GM12878 (cell line): ENCODE measurements at regions not wholly inside any gene's neighbourhood (a gene's known extent, or its start where the extent isn't known, plus 50 kb on each side); places are given as distances from the start of the nearest gene placed in this dataset.

ENCODE experiments used
- ATAC-seq: fragments of 200-7000 bp; cut with Tn5 transposase; 3 replicates; pipeline ENCODE4 v1.9.1; 2020; ENCODE audit warnings: mild to moderate bottlenecking, moderate library complexity
- BruUV-seq: library from RNA; stranded (reverse); fragments of 400-500 nt; replicated peaks from 2 replicates; lab custom pipeline; 2021; lab: Mats Ljungman, UMichigan
- CTCF ChIA-PET: fragments of 300-600 bp; sonication (Branson Sonifier 250); formaldehyde crosslinking; extraction: SDS; loops from one replicate; lab custom pipeline; 2021; ENCODE audit warnings: inconsistent platforms; lab: Yijun Ruan, JAX
- POLR2A ChIA-PET: fragments of 350-600 bp; formaldehyde crosslinking; extraction: SDS; loops from one replicate; lab custom pipeline; 2021; ENCODE audit warnings: inconsistent platforms; lab: Charles Lee
- RAD21 ChIA-PET: fragments of 300-600 bp; sonication (Branson Sonifier 250); formaldehyde crosslinking; loops from one replicate; lab custom pipeline; 2023; ENCODE audit warnings: antibody characterized with exemption; ENCODE audit not compliant: unreplicated experiment; lab: Charles Lee
- SMC1A ChIA-PET: fragments of 300-600 bp; sonication (Branson Sonifier 250); formaldehyde crosslinking; loops from one replicate; lab custom pipeline; 2023; ENCODE audit not compliant: unreplicated experiment, uncharacterized antibody; lab: Charles Lee
- DNase-seq: peaks from one replicate; pipeline ENCODE4 v3.0.0-alpha.2; 2011; ENCODE audit warnings: low read depth, low spot score
- FAIRE-seq: peaks from 3 replicates; lab custom pipeline; 2011; peaks lifted over from hg19 to GRCh38; lab: Jason Lieb, UNC
- H2AFZ ChIP-seq: 2 replicates; pipeline ENCODE4 v1.6.0; 2011; ENCODE audit warnings: low read depth, low read length, control low read depth; ENCODE audit not compliant: control insufficient read depth
- H3K27ac ChIP-seq: 2 replicates; pipeline ENCODE4 v1.5.1; 2011; ENCODE audit warnings: control low read depth; ENCODE audit not compliant: control insufficient read depth, insufficient read depth
- H3K27me3 ChIP-seq, 2 experiments: replicated peaks in 1 of 2; 2 replicates each; pipeline versions ENCODE4 v1.6.0 to v1.6.1; 2011; ENCODE audit warnings: low read length in 1 of 2; ENCODE audit not compliant: control insufficient read depth in 2 of 2, insufficient read depth in 2 of 2
- H3K36me3 ChIP-seq, 2 experiments: 2 replicates each; pipeline ENCODE4 v1.5.1; 2011; ENCODE audit warnings: low read length in 1 of 2; ENCODE audit not compliant: control insufficient read depth in 2 of 2, insufficient read depth in 2 of 2
- H3K4me1 ChIP-seq: 2 replicates; pipeline ENCODE4 v1.6.1; 2011; ENCODE audit warnings: mild to moderate bottlenecking, low read length, moderate library complexity, mixed read lengths; ENCODE audit not compliant: control insufficient read depth, insufficient read depth
- H3K4me2 ChIP-seq: 2 replicates; pipeline ENCODE4 v1.6.0; 2011; ENCODE audit warnings: control low read depth; ENCODE audit not compliant: control insufficient read depth, insufficient read depth
- H3K4me3 ChIP-seq: fragments of 200-600 bp; sonication (generic); 2 replicates; pipeline ENCODE4 v1.5.1; 2016
- H3K79me2 ChIP-seq: 2 replicates; pipeline ENCODE4 v1.6.0; 2011; ENCODE audit warnings: low read length; ENCODE audit not compliant: control insufficient read depth, insufficient read depth
- H3K9ac ChIP-seq: 2 replicates; pipeline ENCODE4 v1.8.0; 2011; ENCODE audit warnings: low read length, control low read depth, mixed read lengths; ENCODE audit not compliant: control insufficient read depth, insufficient read depth
- H3K9me3 ChIP-seq: replicated peaks from 3 replicates; pipeline ENCODE4 v1.5.1; 2011; ENCODE audit warnings: mild to moderate bottlenecking, low read length; ENCODE audit not compliant: control insufficient read depth, insufficient read depth
- H4K20me1 ChIP-seq: 2 replicates; pipeline ENCODE4 v1.6.0; 2011; ENCODE audit not compliant: control insufficient read depth, insufficient read depth
- CHD4 ChIP-seq: fragments of 200-600 bp; sonication (generic); IDR thresholded peaks from 2 replicates; pipeline ENCODE4 v1.6.1; 2016; ENCODE audit warnings: mild to moderate bottlenecking
- NR2C1 ChIP-seq: fragments of 450-650 bp; IDR thresholded peaks from 2 replicates; pipeline ENCODE4 v1.6.1; 2017; ENCODE audit warnings: antibody characterized with exemption, mild to moderate bottlenecking, moderate library complexity
- PML ChIP-seq: IDR thresholded peaks from 2 replicates; pipeline ENCODE4 v1.6.1; 2012; ENCODE audit warnings: low read length, inconsistent platforms
- RAD21 ChIP-seq: IDR thresholded peaks from 2 replicates; pipeline ENCODE4 v1.6.1; 2011; ENCODE audit warnings: mild to moderate bottlenecking, low read depth, low read length, moderate library complexity; ENCODE audit not compliant: insufficient read depth
- SREBF1 ChIP-seq: IDR thresholded peaks from 2 replicates; pipeline ENCODE4 v1.6.1; 2012; ENCODE audit warnings: mild to moderate bottlenecking, low read length
- ZNF384 ChIP-seq: IDR thresholded peaks from 2 replicates; pipeline ENCODE4 v1.6.1; 2012; ENCODE audit warnings: low read depth, mild to moderate bottlenecking, low read length, improper control_type of control experiment, borderline replicate concordance
- WGBS: methylation state at CpG from one replicate; pipeline ENCODE4 v1.1.6; 2016; ENCODE audit warnings: low lambda C conversion rate; ENCODE audit not compliant: insufficient replicate concordance, insufficient coverage; ENCODE audit errors: missing lambda C conversion rate; 5-methylcytosine and 5-hydroxymethylcytosine counted together
- in situ Hi-C: fragments of 300-500 bp; cut with MboI; formaldehyde crosslinking; loops from 9 replicates; pipeline ENCODE4 v1.14.3; 2018; ENCODE audit warnings: mixed read lengths
- intact Hi-C: fragments of 100-400 bp; cut with micrococcal nuclease; formaldehyde crosslinking; loops from one replicate; pipeline ENCODE4 v1.14.2; 2022; ENCODE audit not compliant: unreplicated experiment
- TF ChIP-seq, protein P1 (sequence below): IDR thresholded peaks from 2 replicates; pipeline ENCODE4 v1.6.1; 2012; ENCODE audit warnings: improper control_type of control experiment, low read depth, low read length; ENCODE audit not compliant: insufficient replicate concordance

DNA sequence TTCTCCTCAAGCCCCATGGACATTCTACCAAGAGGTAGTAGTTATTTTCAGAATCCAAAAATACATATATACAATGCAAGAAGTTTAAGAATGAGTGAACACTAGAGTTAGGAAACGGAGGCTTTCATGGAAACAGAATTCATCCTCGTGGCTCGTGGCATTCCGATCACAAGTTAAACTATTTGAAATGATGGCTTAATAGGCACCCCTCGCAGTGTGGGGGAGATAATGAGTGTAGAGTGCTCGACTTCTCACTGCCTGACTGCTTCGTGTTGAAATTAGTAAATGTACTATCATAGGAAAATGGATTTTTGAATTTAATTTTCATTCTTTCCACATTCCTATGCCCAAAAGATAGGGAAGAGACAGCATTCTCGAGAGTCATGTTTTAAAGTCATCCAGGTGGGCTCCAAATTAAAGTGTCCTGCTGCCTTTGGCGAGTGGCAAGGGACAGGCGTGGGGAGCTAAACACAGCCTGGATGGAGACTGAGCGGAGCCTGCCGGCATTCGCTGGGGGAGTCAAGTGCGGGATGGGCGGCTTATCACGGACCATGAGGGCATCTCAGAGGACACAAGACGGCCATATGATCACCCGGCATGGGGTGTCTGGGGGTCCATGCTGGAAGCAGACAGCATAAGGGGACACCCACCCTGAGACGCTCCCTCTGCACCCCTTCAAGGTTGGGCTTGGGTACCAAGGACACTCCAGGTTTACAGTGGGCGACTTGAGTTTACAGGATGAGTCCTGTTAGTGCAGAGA is 165.2 kb downstream of the TEX29 start:
- RAD21 ChIA-PET = no interaction called here
- WGBS = 42% methylated on average over 20 of the region's 20 CpGs
- H3K4me3 ChIP-seq = no peak overlapping the region
- no peak overlapping the region for H3K4me2 ChIP-seq
- H3K36me3 ChIP-seq = no peaks in the 10 kb centered on the region
- H4K20me1 ChIP-seq = no peaks in the 10 kb centered on the region
- in situ Hi-C loops (no loop called here), intact Hi-C loops (no loop called here)
- no peaks in the 10 kb centered on the region for H3K27me3 ChIP-seq
- no peak overlapping the region for H3K9ac ChIP-seq
- SMC1A ChIA-PET = no interaction called here
- no TSS peak for BruUV-seq
- no peak overlapping the region for H2AFZ ChIP-seq
- no peak for DNase-seq
- H3K27ac ChIP-seq = no peak overlapping the region
- no peak for FAIRE-seq
- H3K9me3 ChIP-seq = no peaks in the 10 kb centered on the region; the same call in 2 of the 3 replicates
- no peaks in the 10 kb centered on the region for H3K79me2 ChIP-seq
- TF ChIP-seq RAD21 = no peak
- TF ChIP-seq PML = no peak
- no peak for TF ChIP-seq SREBF1
- no peak for TF ChIP-seq ZNF384
- TF ChIP-seq, protein P1, sequence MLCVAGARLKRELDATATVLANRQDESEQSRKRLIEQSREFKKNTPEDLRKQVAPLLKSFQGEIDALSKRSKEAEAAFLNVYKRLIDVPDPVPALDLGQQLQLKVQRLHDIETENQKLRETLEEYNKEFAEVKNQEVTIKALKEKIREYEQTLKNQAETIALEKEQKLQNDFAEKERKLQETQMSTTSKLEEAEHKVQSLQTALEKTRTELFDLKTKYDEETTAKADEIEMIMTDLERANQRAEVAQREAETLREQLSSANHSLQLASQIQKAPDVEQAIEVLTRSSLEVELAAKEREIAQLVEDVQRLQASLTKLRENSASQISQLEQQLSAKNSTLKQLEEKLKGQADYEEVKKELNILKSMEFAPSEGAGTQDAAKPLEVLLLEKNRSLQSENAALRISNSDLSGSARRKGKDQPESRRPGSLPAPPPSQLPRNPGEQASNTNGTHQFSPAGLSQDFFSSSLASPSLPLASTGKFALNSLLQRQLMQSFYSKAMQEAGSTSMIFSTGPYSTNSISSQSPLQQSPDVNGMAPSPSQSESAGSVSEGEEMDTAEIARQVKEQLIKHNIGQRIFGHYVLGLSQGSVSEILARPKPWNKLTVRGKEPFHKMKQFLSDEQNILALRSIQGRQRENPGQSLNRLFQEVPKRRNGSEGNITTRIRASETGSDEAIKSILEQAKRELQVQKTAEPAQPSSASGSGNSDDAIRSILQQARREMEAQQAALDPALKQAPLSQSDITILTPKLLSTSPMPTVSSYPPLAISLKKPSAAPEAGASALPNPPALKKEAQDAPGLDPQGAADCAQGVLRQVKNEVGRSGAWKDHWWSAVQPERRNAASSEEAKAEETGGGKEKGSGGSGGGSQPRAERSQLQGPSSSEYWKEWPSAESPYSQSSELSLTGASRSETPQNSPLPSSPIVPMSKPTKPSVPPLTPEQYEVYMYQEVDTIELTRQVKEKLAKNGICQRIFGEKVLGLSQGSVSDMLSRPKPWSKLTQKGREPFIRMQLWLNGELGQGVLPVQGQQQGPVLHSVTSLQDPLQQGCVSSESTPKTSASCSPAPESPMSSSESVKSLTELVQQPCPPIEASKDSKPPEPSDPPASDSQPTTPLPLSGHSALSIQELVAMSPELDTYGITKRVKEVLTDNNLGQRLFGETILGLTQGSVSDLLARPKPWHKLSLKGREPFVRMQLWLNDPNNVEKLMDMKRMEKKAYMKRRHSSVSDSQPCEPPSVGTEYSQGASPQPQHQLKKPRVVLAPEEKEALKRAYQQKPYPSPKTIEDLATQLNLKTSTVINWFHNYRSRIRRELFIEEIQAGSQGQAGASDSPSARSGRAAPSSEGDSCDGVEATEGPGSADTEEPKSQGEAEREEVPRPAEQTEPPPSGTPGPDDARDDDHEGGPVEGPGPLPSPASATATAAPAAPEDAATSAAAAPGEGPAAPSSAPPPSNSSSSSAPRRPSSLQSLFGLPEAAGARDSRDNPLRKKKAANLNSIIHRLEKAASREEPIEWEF = no peak
- TF ChIP-seq NR2C1 = no peak
- TF ChIP-seq CHD4 = no peak
- POLR2A ChIA-PET = no interaction called here
- CTCF ChIA-PET = no interaction called here
- ATAC-seq = no peak
- H3K4me1 ChIP-seq = no peaks in the 10 kb centered on the region
